K562 (cell line): ENCODE measurements at regions not wholly inside any gene's neighbourhood (a gene's known extent, or its start where the extent isn't known, plus 50 kb on each side); places are given as distances from the start of the nearest gene placed in this dataset.
A peak's percentile ranks its signal among the peaks of the same experiment; 100 is the strongest.

Experiments
- ATAC-seq: fragments of 200-7000 bp; cut with Tn5 transposase; 3 replicates; pipeline ENCODE4 v1.9.1; 2020; ENCODE audit warnings: moderate library complexity
- BruUV-seq: library from RNA; stranded (reverse); fragments of 400-500 nt; replicated peaks from 2 replicates; lab custom pipeline; 2021; lab: Mats Ljungman, UMichigan
- CTCF ChIA-PET: fragments of 300-600 bp; formaldehyde crosslinking; extraction: SDS; loops from one replicate; lab custom pipeline; 2021; ENCODE audit warnings: low intra/inter-chr PET ratio; lab: Yijun Ruan, JAX
- POLR2A ChIA-PET: fragments of 300-600, 350-650 bp; sonication (Branson Sonifier 250); formaldehyde crosslinking; extraction: SDS; loops from one replicate; lab custom pipeline; 2021; ENCODE audit warnings: antibody characterized with exemption, inconsistent platforms; lab: Yijun Ruan, JAX
- DNase-seq, 4 experiments: peaks; one replicate each; pipeline versions ENCODE4 v3.0.0 to v3.0.0-alpha.2; 2011 to 2018; ENCODE audit warnings: low spot score in 3 of 4, mixed read lengths in 3 of 4; ENCODE audit errors: extremely low read depth in 1 of 4
- FAIRE-seq: peaks from 2 replicates; lab custom pipeline; 2011; peaks lifted over from hg19 to GRCh38; lab: Jason Lieb, UNC
- H2AFZ ChIP-seq: 2 replicates; pipeline ENCODE4 v1.6.0; 2011; ENCODE audit warnings: low read depth, low read length, control low read depth, inconsistent platforms
- H3K27ac ChIP-seq: fragments of 200-600 bp; 3 replicates; pipeline ENCODE4 v1.8.0; 2011; ENCODE audit warnings: low read depth, mild to moderate bottlenecking, control low read depth, inconsistent platforms, low read length, moderate library complexity, mixed read lengths; ENCODE audit errors: extremely low read depth
- H3K27me3 ChIP-seq, 2 experiments: fragments of 300-600 bp in 1 of 2; 2 replicates in 1 of 2; 3 replicates in 1 of 2; pipeline versions ENCODE4 v1.6.0 to v1.8.0; 2011; ENCODE audit warnings: inconsistent platforms in 2 of 2, low read length in 2 of 2, mild to moderate bottlenecking in 1 of 2, mixed read lengths in 1 of 2, moderate library complexity in 1 of 2; ENCODE audit not compliant: control insufficient read depth in 2 of 2, insufficient read depth in 2 of 2
- H3K36me3 ChIP-seq: fragments of 300-600 bp; 3 replicates; pipeline ENCODE4 v1.8.0; 2011; ENCODE audit warnings: mild to moderate bottlenecking, low read length, inconsistent platforms; ENCODE audit not compliant: control insufficient read depth, insufficient read depth
- H3K4me1 ChIP-seq, 2 experiments: fragments of 200-600 bp in 1 of 2; replicated peaks in 1 of 2; 2 replicates in 1 of 2; 3 replicates in 1 of 2; pipeline versions ENCODE4 v1.5.1 to v1.8.0; 2011; ENCODE audit warnings: inconsistent platforms in 2 of 2, low read length in 2 of 2, mild to moderate bottlenecking in 1 of 2, mixed read lengths in 1 of 2, moderate library complexity in 1 of 2; ENCODE audit not compliant: control insufficient read depth in 2 of 2, insufficient read depth in 2 of 2
- H3K4me2 ChIP-seq: 2 replicates; pipeline ENCODE4 v1.6.1; 2011; ENCODE audit warnings: low read length, control low read depth, inconsistent platforms, mixed read lengths; ENCODE audit not compliant: insufficient read depth
- H3K4me3 ChIP-seq: fragments of 200-600 bp; sonication (generic), shearing (Covaris generic); 2 replicates; pipeline ENCODE4 v1.5.1; 2016; ENCODE audit warnings: control low read depth, inconsistent platforms
- H3K79me2 ChIP-seq: fragments of 200-600 bp; 3 replicates; pipeline ENCODE4 v1.8.0; 2011; ENCODE audit warnings: low read length, inconsistent platforms; ENCODE audit not compliant: control insufficient read depth, insufficient read depth
- H3K9ac ChIP-seq, 2 experiments: 2 replicates each; pipeline versions ENCODE4 v1.6.0 to v1.6.1; 2011; ENCODE audit warnings: low read depth in 2 of 2, low read length in 2 of 2, control low read depth in 1 of 2, inconsistent platforms in 1 of 2, mild to moderate bottlenecking in 1 of 2, mixed read lengths in 1 of 2; ENCODE audit not compliant: insufficient read depth in 1 of 2
- H3K9me1 ChIP-seq: one replicate; pipeline ENCODE4 v1.6.0; 2011; ENCODE audit warnings: inconsistent platforms, mild to moderate bottlenecking, low read length, moderate library complexity; ENCODE audit not compliant: control insufficient read depth, insufficient read depth
- H3K9me3 ChIP-seq: replicated peaks from 2 replicates; pipeline ENCODE4 v1.5.1; 2011; ENCODE audit warnings: low read depth, low read length, inconsistent platforms; ENCODE audit not compliant: control insufficient read depth, insufficient read depth
- H4K20me1 ChIP-seq: replicated peaks from 2 replicates; pipeline ENCODE4 v1.6.1; 2011; ENCODE audit warnings: low read length, inconsistent platforms, mixed read lengths; ENCODE audit not compliant: control insufficient read depth, insufficient read depth
- CBFA2T3 ChIP-seq: fragments of 450-650 bp; IDR thresholded peaks from 2 replicates; pipeline ENCODE4 v1.6.1; 2017
- CCNT2 ChIP-seq: IDR thresholded peaks from 2 replicates; pipeline ENCODE4 v1.6.1; 2011; ENCODE audit warnings: borderline replicate concordance, low read depth, mild to moderate bottlenecking, moderate library complexity, mixed read lengths, low read length; ENCODE audit not compliant: insufficient read length; ENCODE audit errors: extremely low read depth
- COPS2 ChIP-seq: fragments of 450-650 bp; conservative IDR thresholded peaks from 2 replicates; pipeline ENCODE4 v1.6.1; 2016; ENCODE audit warnings: mild to moderate bottlenecking, moderate library complexity
- DMBX1 ChIP-seq: fragments of 250-450 bp; sonication (Bioruptor Pico); IDR thresholded peaks from 2 replicates; pipeline ENCODE4 v1.8.0; 2022; ENCODE audit warnings: inconsistent platforms, mild to moderate bottlenecking, moderate library complexity, borderline replicate concordance
- EHMT2 ChIP-seq: fragments of 450-650 bp; IDR thresholded peaks from 2 replicates; pipeline ENCODE4 v1.6.1; 2018; ENCODE audit warnings: antibody characterized with exemption
- ETV1 ChIP-seq: fragments of 450-650 bp; conservative IDR thresholded peaks from 2 replicates; pipeline ENCODE4 v1.6.1; 2016; ENCODE audit warnings: missing genetic modification characterization, control low read depth, low read depth, missing compliant biosample characterization
- SIRT6 ChIP-seq: IDR thresholded peaks from one replicate; pipeline ENCODE4 v1.6.1; 2012; ENCODE audit warnings: low read depth, mild to moderate bottlenecking, control low read depth, inconsistent platforms, low read length, moderate library complexity
- SRSF3 ChIP-seq: fragments of 200-400 bp; formaldehyde crosslinking; IDR thresholded peaks from 2 replicates; pipeline ENCODE4 v1.6.1; 2016; ENCODE audit warnings: mild to moderate bottlenecking, low read length, moderate library complexity; ENCODE audit not compliant: insufficient read depth
- TARDBP ChIP-seq: fragments of 450-650 bp; IDR thresholded peaks from 2 replicates; pipeline ENCODE4 v1.6.1; 2016
- WGBS: fragments of 100-300 bp; shearing (Covaris generic); methylation state at CpG from one replicate; pipeline ENCODE4 v1.1.6; 2016; ENCODE audit warnings: low coverage, mixed read lengths; ENCODE audit not compliant: insufficient coverage; ENCODE audit errors: missing lambda C conversion rate; 5-methylcytosine and 5-hydroxymethylcytosine counted together
- in situ Hi-C: fragments of 300-500 bp; cut with MboI; formaldehyde crosslinking; loops from 4 replicates; pipeline ENCODE4 v1.15.0; 2018; ENCODE audit warnings: inconsistent platforms, mixed read lengths
- intact Hi-C: fragments of 100-400 bp; cut with micrococcal nuclease; formaldehyde crosslinking; loops from 2 replicates; pipeline ENCODE4 v1.14.2; 2022

DNA sequence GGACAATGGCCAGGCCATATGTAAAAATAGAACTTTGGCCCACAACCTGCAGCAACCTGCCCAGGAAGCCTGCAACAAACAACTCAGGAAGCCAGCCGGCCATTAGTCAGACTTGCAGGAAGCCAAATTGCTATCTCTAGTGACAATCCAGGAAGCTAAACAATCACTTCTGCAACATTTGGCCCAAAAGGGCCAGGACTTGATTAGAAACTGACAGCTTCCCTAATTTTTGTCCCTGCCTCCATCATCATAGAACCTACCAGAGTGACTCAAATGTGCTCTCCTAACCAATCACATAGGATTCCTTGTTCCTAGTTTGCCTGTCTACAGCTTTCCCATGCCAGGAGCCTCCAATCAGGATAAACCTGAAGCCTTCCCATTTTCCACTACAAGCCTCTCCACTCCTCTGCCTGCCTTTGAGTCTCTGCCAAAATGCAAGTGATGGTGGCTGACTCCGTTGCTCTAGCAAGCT is 639.3 kb downstream of the PTPRU start:
- no TSS peak for BruUV-seq
- FAIRE-seq (no peak), ATAC-seq (no peak), DNase-seq (no peak)
- CTCF ChIA-PET: no interaction called here
- Histone ChIP-seq H3K9ac (no peak overlapping the region), H3K9me1 (no peaks in the 10 kb centered on the region), H3K36me3 (no peaks in the 10 kb centered on the region), H4K20me1 (no peaks in the 10 kb centered on the region), H3K4me1 (no peaks in the 10 kb centered on the region; a peak in 1 of 5 replicates), H2AFZ (no peak overlapping the region), H3K4me2 (no peak overlapping the region), H3K4me3 (no peak overlapping the region), H3K27ac (no peak overlapping the region), H3K27me3 (peaks cover 0 to 10% of the 10 kb centered on the region in 2 experiments; a peak in 2 of 5 replicates), H3K9me3 (no peaks in the 10 kb centered on the region), H3K79me2 (no peaks in the 10 kb centered on the region)
- intact Hi-C loops: no loop called here
- in situ Hi-C loops: no loop called here
- POLR2A ChIA-PET: interaction anchor here (0.7 kb wide), 1 partner anchor 125 kb away, joined by 3 read pairs; no protein-coding TSS in a partner anchor
- WGBS: 0% methylated on average over 2 of the region's 2 CpGs
- TF ChIP-seq ETV1 (peak; percentile 34; the same call in 1 of the 2 replicates), TARDBP (no peak)

DNA sequence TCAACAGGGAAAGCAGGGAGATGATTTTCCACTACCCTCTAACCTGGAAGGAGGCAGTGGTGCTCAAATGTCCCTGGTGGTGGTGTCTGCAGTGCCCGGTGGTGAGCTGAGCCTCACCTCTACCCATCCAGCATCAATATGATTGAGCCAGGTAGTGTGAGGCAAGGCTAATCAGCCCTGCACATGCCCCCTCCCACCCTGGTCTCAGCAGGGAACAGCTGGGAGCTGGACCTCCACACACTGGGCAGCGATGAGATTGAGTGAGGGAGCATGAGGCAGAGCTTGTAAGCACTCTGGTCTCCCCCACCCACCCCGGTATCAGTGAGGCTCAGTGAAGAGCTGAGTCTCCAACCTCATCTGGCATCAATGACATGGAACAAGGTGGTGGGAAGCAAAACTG is 634.3 kb downstream of the PTPRU start:
- DNase-seq (no peak), ATAC-seq (no peak), FAIRE-seq (no peak)
- intact Hi-C loops: no loop called here
- ChIA-PET CTCF (no interaction called here), POLR2A (interaction anchor here (0.6 kb wide), 2 partner anchors 340 to 521 kb away, joined by 3 read pairs; no protein-coding TSS in a partner anchor)
- no peaks in the 10 kb centered on the region for H3K36me3 ChIP-seq
- no peaks in the 10 kb centered on the region for H3K27me3 ChIP-seq
- no peaks in the 10 kb centered on the region for H3K9me3 ChIP-seq
- no peaks in the 10 kb centered on the region for H3K4me1 ChIP-seq
- 2% methylated on average over 3 of the region's 3 CpGs for WGBS
- no TSS peak for BruUV-seq
- H3K79me2 ChIP-seq: no peaks in the 10 kb centered on the region
- TF ChIP-seq SIRT6 (no peak), COPS2 (no peak), SRSF3 (no peak), CBFA2T3 (no peak), CCNT2 (no peak), DMBX1 (CRISPR knock-in tag) (no peak), EHMT2 (no peak)
- no peak overlapping the region for H3K4me2 ChIP-seq
- no peaks in the 10 kb centered on the region for H3K9me1 ChIP-seq
- in situ Hi-C loops: no loop called here
- H4K20me1 ChIP-seq: no peaks in the 10 kb centered on the region
- no peak overlapping the region for H3K4me3 ChIP-seq
- H3K9ac ChIP-seq: no peak overlapping the region
- no peak overlapping the region for H2AFZ ChIP-seq
- no peak overlapping the region for H3K27ac ChIP-seq
